Caco-2 (cell line): ENCODE measurements at regions not wholly inside any gene's neighbourhood (a gene's known extent, or its start where the extent isn't known, plus 50 kb on each side); places are given as distances from the start of the nearest gene placed in this dataset.

Experiments
- BruUV-seq: library from RNA; stranded (reverse); fragments of 400-500 nt; replicated peaks from 2 replicates; lab custom pipeline; 2021; lab: Mats Ljungman, UMichigan
- CTCF ChIA-PET: fragments of 300-600 bp; sonication (Branson Sonifier 250); formaldehyde crosslinking; loops from one replicate; lab custom pipeline; 2022; ENCODE audit warnings: antibody characterized with exemption; lab: Charles Lee
- POLR2A ChIA-PET: fragments of 300-600 bp; sonication (Branson Sonifier 250); formaldehyde crosslinking; loops from one replicate; lab custom pipeline; 2022; ENCODE audit warnings: antibody characterized with exemption; lab: Charles Lee
- DNase-seq, 2 experiments: peaks; one replicate each; pipeline versions ENCODE4 v3.0.0 to v3.0.0-alpha.2; 2020 to 2022
- H3K27me3 ChIP-seq: replicated peaks from 2 replicates; pipeline ENCODE4 v1.6.0; 2011; ENCODE audit warnings: low read length; ENCODE audit not compliant: control insufficient read depth, insufficient read depth
- H3K36me3 ChIP-seq: 2 replicates; pipeline ENCODE4 v1.5.1; 2011; ENCODE audit warnings: low read length; ENCODE audit not compliant: control insufficient read depth, insufficient read depth
- H3K4me1 ChIP-seq: fragments of 250-450 bp; sonication (Bioruptor Pico); 2 replicates; pipeline ENCODE4 v1.5.1; 2020; ENCODE audit warnings: mild to moderate bottlenecking
- H3K4me3 ChIP-seq: 2 replicates; pipeline ENCODE4 v1.5.1; 2011; ENCODE audit warnings: low read depth, mild to moderate bottlenecking, control low read depth, low read length
- H3K9me3 ChIP-seq: fragments of 250-450 bp; sonication (Bioruptor Pico); 2 replicates; pipeline ENCODE4 v1.5.1; 2020; ENCODE audit warnings: mild to moderate bottlenecking, moderate library complexity
- H3K27ac Mint-ChIP-seq: one replicate; pipeline ENCODE4 v1.8.0; 2022; ENCODE audit warnings: mixed read lengths; ENCODE audit not compliant: unreplicated experiment
- H3K27me3 Mint-ChIP-seq: one replicate; pipeline ENCODE4 v1.8.0; 2022; ENCODE audit warnings: mixed read lengths; ENCODE audit not compliant: insufficient read depth, unreplicated experiment
- H3K36me3 Mint-ChIP-seq: one replicate; pipeline ENCODE4 v1.8.0; 2022; ENCODE audit warnings: mild to moderate bottlenecking, mixed read lengths; ENCODE audit not compliant: insufficient read depth, unreplicated experiment
- H3K4me1 Mint-ChIP-seq: one replicate; pipeline ENCODE4 v1.8.0; 2022; ENCODE audit warnings: low read depth, mixed read lengths; ENCODE audit not compliant: unreplicated experiment
- H3K4me3 Mint-ChIP-seq: one replicate; pipeline ENCODE4 v1.8.0; 2022; ENCODE audit warnings: mild to moderate bottlenecking, moderate library complexity, mixed read lengths; ENCODE audit not compliant: unreplicated experiment
- H3K9me3 Mint-ChIP-seq: one replicate; pipeline ENCODE4 v1.8.0; 2022; ENCODE audit warnings: mixed read lengths; ENCODE audit not compliant: unreplicated experiment
- CTCF ChIP-seq, 2 experiments: fragments of 200-600 bp in 1 of 2; IDR thresholded peaks; 1 replicate in 1 of 2; 2 replicates in 1 of 2; pipeline versions ENCODE4 v1.5.1 to v1.8.0; 2011 to 2022; ENCODE audit warnings: antibody characterized with exemption in 1 of 2, control low read depth in 1 of 2, inconsistent platforms in 1 of 2, low read depth in 1 of 2, low read length in 1 of 2, mild to moderate bottlenecking in 1 of 2, moderate library complexity in 1 of 2; ENCODE audit not compliant: insufficient read depth in 1 of 2, severe bottlenecking in 1 of 2, unreplicated experiment in 1 of 2
- intact Hi-C: fragments of 100-400 bp; cut with micrococcal nuclease; formaldehyde crosslinking; loops from one replicate; pipeline ENCODE4 v1.10.0; 2022; ENCODE audit not compliant: unreplicated experiment

- H3K27ac Mint-ChIP-seq, result no peak overlapping the region
- no peaks in the 10 kb centered on the region for H3K27me3 Mint-ChIP-seq
- H3K4me3 Mint-ChIP-seq, result no peak overlapping the region
- TF ChIP-seq CTCF (IDR thresholded peaks at IDR 0.05; ENCODE audit: insufficient read depth in 1 of 2, low read depth in 1 of 2, low read length in 1 of 2, severe bottlenecking in 1 of 2, unreplicated experiment in 1 of 2), result no peak
- ChIA-PET POLR2A (no interaction called here), CTCF (no interaction called here)
- DNase-seq, result no peak
- Histone ChIP-seq H3K4me1 (no peaks in the 10 kb centered on the region), H3K36me3 (no peaks in the 10 kb centered on the region), H3K27me3 (no peaks in the 10 kb centered on the region), H3K9me3 (no peaks in the 10 kb centered on the region), H3K4me3 (no peak overlapping the region)
- no TSS peak for BruUV-seq
- no peaks in the 10 kb centered on the region for H3K36me3 Mint-ChIP-seq
- no peaks in the 10 kb centered on the region for H3K9me3 Mint-ChIP-seq
- no peaks in the 10 kb centered on the region for H3K4me1 Mint-ChIP-seq
- intact Hi-C loops, result no loop called here
Measured at GRCh38 chr4:65190780-65191179, 479.5 kb downstream of the EPHA5 start.

- intact Hi-C loops, result no loop called here
- Histone ChIP-seq H3K4me1 (no peaks in the 10 kb centered on the region), H3K36me3 (no peaks in the 10 kb centered on the region), H3K9me3 (no peaks in the 10 kb centered on the region), H3K27me3 (no peaks in the 10 kb centered on the region), H3K4me3 (no peak overlapping the region)
- no TSS peak for BruUV-seq
- ChIA-PET POLR2A (no interaction called here), CTCF (interaction anchor here (0.6 kb wide), 1 partner anchor 45 kb away, joined by 3 read pairs; no protein-coding TSS in a partner anchor)
- H3K36me3 Mint-ChIP-seq, result no peaks in the 10 kb centered on the region
- DNase-seq, result no peak
- no peak overlapping the region for H3K27ac Mint-ChIP-seq
- no peaks in the 10 kb centered on the region for H3K9me3 Mint-ChIP-seq
- TF ChIP-seq CTCF (IDR thresholded peaks at IDR 0.05; ENCODE audit: insufficient read depth in 1 of 2, low read depth in 1 of 2, low read length in 1 of 2, severe bottlenecking in 1 of 2, unreplicated experiment in 1 of 2), result no peak
- no peak overlapping the region for H3K4me3 Mint-ChIP-seq
- H3K4me1 Mint-ChIP-seq, result no peaks in the 10 kb centered on the region
- no peaks in the 10 kb centered on the region for H3K27me3 Mint-ChIP-seq
Measured at GRCh38 chr4:65175585-65175984, 494.7 kb downstream of the EPHA5 start.

GRCh38 chr4:65170768-65171514 is 499.3 kb downstream of the EPHA5 start:
- Histone ChIP-seq H3K4me3 (no peak overlapping the region), H3K9me3 (no peaks in the 10 kb centered on the region), H3K4me1 (no peaks in the 10 kb centered on the region), H3K36me3 (no peaks in the 10 kb centered on the region), H3K27me3 (no peaks in the 10 kb centered on the region)
- ChIA-PET POLR2A (no interaction called here), CTCF (no interaction called here)
- Mint-ChIP-seq H3K9me3 (no peaks in the 10 kb centered on the region), H3K27me3 (no peaks in the 10 kb centered on the region), H3K4me3 (no peak overlapping the region), H3K27ac (no peak overlapping the region), H3K4me1 (no peaks in the 10 kb centered on the region), H3K36me3 (no peaks in the 10 kb centered on the region)
- BruUV-seq, result no TSS peak
- no peak for TF ChIP-seq CTCF (IDR thresholded peaks at IDR 0.05; ENCODE audit: insufficient read depth in 1 of 2, low read depth in 1 of 2, low read length in 1 of 2, severe bottlenecking in 1 of 2, unreplicated experiment in 1 of 2)
- no peak for DNase-seq
- intact Hi-C loops, result no loop called here
